GM08714 (cell line): ENCODE measurements at regions not wholly inside any gene's neighbourhood (a gene's known extent, or its start where the extent isn't known, plus 50 kb on each side); places are given as distances from the start of the nearest gene placed in this dataset.

Experiments
- H3K4me3 ChIP-seq: fragments of 200-500 bp; sonication (Bioruptor generic); 2 replicates; pipeline ENCODE4 v1.5.1; 2014; ENCODE audit warnings: mild to moderate bottlenecking, low read length, inconsistent platforms
- ZNF274 ChIP-seq: IDR thresholded peaks from 2 replicates; pipeline ENCODE4 v1.6.1; 2012; ENCODE audit warnings: mild to moderate bottlenecking, low read depth, low read length

DNA sequence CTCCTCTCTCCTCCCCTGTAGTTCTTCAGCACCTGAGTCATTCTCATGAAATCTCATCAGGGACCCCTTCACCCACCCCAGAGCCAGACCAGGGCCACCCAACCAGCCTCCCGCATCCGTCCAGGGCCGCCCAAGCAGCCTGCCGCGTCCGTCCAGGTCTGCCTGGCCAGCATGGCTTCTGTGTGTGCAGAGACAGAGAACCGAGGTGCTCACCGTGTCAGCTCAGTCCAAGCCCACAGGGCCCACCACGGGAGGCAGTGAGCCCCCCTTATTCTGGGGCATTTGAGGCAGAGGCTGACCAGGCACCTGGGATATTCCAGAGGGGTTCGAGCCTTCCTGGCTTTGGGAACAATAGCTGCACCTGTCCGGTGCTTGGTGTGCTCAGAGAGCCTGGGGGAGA lies 1117.3 kb downstream of the BRD1 start:
- no peak overlapping the region for H3K4me3 ChIP-seq

DNA sequence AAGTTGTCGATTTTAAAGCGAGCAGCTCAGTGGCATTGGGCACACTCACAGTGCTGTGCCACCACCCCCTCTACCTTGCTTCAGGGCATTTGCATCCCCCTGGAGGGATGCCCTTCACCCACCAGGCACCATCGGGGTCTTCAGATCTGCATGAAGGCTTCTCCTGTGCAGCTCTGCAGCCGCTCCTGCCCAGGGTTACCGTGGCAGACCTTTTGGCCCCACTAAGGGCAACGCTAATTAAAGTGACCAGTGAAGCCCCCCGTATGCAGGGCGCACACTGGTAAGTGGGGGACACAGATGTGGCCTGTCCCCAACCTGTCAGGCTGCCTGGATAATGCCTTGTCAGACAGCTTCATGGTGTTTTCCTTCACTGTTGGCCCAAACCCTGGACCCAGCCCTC lies 1117.7 kb downstream of the BRD1 start:
- no peak overlapping the region for H3K4me3 ChIP-seq
- no peak for TF ChIP-seq ZNF274

More for the DNA sequence above, 1117.3 kb downstream of the BRD1 start:
- no peak for TF ChIP-seq ZNF274

DNA sequence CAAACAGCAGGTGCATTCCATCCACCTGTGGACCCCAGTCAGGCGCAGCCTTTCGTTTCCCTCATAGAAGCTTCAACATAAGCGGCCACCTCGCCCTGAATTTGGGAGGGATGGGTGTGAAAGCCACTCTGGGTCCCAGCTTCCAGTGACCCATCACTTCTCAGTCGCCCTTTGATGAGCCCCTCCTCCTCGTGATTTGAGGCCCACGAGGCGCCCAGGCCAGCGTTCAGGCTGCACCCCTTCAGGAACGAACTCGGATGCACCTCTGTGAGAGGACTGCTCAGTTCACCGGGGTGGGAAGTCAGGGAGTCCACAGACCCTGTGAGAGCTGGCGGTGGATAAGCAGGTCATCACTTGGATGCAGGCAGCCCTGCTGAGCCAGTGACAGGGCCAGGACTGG lies 1118.2 kb downstream of the BRD1 start:
- no peak for TF ChIP-seq ZNF274
- no peak overlapping the region for H3K4me3 ChIP-seq

DNA sequence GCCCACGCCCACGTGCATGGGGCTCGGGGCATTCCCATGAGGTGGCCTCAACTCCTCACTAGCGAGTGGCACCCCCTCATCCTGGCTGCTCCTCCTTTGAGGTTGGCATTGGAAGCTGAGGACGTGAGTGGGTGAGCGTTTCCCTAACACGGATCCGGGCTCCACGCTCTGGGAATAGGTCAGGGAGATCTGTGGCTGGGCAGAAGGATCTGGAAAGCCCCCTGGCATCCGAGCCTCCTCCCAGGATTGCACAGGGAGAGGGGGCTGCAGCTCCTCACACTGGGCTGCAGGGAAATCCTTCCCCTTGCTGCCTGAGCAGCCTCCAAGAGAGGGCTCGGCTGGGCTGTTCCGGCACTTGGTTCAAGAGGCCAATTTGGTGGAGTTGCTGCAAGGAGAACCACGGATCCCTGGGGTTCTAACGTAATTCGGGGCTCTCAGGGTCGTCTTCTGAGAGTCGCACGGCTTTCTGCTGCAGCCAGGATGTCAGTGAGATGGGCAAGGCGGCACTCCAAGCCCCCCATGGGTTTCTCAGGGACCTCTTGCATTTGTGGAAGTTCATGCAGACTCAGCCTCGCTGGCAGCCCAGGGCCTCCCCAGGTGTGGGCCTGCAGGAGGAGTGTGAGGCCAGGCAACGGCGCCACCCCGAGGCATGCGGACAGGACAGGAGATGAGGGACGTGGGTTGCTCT lies 1119.0 kb downstream of the BRD1 start:
- no peak for TF ChIP-seq ZNF274
- H3K4me3 ChIP-seq, result no peak overlapping the region

DNA sequence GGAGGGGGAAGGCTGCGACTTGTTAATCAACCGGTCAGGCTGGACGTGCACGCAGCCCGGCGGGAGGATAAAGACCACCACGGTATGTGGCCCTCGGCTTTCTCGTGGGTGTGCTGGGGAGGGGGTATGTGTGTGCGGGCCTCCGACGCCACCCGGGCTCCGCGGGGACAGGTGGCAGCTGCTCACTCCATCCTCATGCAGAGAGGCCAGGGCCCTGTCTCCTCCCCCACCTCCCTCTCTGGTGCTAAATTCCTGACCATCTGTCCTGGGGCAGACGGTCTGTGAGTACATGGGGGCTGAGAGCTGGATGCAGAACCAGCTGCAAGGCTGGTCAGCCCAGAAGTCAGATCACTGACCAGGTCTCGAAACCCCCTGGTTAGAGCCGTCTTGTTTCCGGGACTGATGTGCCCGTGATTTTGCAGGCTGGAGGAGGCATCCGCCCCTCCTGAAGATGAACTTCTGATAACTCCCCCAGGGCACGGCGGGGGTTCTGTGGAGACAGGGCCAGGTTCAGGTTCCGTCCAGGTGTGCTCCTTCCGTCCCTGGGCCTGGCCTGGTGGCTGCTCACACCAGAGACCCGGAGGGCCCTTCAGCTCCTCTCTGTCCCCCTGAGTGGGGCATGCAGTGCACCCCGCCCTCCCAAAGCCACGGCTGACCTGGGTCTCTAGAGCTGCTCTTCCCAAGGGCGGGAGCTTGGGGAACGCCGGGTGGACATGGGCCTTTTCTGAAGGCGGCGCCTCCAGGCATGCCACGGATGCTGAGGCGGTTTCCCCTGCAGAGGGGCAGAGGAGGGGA lies 1119.7 kb downstream of the BRD1 start:
- TF ChIP-seq ZNF274, result no peak
- no peak overlapping the region for H3K4me3 ChIP-seq

DNA sequence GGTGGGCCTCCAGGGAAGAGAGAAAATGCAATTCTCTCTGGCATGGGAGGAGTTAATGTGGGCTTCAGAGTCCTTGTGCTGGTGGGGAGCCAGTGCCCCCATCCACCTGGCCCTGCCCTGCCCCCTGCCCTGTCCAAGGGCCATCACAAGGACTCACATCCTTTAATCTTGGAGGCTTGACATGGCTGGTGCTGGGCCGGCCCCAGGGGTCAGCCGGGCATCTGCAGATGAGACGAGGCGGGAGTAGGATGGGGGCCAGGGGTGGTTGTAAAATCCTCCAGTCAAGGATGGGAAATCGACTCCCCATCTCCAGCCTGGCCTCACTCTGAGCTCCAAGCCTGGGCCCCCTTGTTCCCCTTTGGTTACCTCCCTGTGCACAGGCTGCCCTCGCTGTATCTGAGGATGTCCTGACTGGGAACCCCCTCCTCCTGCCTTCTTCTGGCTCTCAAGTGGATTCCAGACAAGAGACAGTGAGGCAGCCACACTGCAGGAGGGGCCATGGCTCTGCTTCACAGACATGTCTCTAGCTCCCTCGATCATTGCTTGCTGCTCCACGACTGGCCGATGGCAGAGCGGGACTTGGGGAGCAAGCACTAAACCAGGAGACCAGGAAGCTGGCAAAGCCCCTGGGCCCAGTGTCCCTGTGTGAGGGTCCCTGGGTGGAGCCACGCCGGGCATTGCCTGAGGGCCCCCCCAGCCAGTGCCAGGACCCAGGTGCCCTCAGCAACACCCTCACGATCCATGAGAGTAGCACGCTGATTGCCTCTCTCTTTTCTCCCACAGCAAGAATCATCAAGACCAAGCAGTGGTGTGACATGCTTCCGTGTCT lies 1120.5 kb downstream of the BRD1 start:
- no peak for TF ChIP-seq ZNF274
- H3K4me3 ChIP-seq, result no peak overlapping the region

DNA sequence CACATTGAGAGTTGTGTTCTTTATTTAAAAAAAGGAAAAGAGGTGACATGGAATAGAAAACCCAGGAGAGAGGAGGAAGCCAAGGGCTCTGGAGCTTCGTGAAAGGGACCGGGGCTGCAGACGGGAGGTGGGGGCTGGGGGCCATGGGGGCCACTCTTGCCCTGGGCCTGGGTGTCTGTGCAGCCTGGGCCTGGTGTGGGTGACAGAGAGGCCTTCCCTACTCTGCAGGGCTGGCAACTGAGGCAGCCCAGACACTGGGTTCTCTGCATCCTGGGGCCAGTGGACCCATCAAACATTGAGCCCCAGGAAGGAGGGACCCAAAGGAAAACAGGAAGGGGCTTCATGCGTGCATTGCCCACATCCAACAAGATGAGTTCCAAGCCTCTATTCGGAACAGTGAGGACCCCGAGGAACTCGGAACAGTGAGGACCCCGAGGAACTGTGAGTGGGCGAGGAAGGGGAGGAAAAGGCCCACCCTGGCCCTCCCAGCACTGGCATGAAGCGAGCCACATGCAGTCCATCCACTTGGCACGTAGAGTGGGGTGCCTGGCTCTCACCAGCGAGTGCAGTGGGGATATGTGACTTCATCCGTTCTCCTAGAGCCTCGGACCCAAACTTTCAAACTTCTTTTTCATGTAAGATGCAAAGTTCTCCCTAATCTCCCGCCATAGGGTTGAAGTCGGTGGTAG lies 1121.6 kb downstream of the BRD1 start:
- no peak for TF ChIP-seq ZNF274
- H3K4me3 ChIP-seq, result no peak overlapping the region

DNA sequence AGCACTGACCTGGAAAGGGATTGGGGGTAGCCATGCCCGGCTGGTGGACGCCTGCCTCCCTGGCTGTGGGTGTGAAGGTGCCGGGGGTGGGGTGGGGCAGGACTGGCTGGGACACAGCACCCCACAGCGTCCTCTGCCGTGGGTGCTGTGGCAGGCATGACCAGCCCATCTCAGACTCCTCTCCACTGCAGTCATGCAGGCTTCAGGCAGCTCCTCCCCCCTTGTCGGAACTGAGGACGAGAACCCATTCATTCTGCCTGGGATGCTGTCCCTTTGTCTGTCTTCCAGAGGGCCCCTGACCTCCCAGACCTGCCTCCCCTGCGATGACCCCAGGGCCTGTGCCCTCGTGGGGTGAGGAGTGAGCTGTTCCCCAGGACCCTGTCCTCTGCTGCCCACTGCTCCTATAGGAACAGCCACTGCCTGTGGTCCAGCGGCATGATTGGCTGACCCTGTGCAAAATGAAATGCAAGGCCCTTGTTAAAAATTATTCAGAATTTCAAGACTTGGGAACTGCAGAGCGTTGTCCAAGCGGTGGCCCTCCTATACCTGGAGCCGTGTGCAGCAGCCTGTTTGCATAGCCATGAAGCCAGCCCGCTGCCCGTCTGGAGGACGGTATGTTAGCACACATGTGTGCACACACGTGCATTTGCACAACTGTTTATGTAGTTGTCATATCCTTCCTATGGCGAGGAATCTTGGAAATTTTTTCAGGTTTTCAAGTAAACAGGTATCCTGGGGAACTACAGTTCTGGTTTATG lies 1122.3 kb downstream of the BRD1 start:
- no peak for TF ChIP-seq ZNF274
- no peak overlapping the region for H3K4me3 ChIP-seq

DNA sequence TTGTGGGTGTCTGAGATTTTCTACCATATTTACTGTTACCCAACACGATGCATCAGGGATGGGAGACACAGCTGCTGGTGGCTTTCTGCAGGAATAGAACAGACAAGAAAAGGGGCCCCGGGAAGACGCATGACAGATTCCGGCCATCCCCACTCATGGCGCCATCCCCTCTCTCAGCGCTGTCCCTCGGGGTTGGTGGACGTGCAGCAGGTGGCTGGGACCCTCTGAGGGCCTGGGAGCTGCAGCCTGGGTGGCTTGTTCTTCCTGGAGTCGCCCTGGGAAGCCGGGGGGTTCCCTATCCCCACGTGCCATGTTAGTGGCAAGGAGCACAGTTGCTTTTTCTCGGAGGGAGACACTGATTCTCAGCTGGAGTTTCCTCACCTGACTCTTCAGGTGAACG lies 1123.3 kb downstream of the BRD1 start:
- TF ChIP-seq ZNF274, result no peak
- no peak overlapping the region for H3K4me3 ChIP-seq

DNA sequence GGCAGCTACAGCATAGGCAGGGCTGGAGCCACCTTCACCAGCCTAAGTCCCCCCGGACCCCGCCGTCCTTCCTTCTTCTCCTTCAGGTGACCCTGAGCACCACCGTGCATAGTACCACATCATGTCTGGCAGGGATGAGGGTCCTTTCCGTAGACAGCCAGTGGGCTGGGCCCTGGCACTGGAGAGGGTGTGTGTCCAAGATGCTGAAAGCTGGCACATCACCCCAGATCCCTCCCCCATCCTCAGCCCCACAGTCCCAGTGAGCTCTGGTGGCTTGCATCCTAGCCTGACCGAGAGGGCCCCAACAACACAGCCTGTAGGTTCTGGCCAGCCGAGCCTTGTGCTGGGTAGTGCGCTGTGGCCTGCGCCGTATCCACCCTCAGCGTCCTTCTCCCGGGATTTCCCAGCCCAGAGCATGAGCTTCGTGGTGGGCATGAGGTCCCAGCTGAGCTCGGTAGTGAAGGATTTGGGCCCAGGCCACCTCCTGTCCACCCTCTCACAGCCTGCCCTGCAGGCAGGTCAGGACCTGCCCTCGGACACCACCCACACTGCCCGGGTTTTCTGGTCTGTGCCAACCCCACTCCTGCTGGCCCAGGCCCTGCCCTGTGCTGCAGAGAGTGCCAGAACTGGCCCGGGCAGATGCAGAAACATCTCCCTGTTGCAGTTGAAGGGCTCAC lies 1124.3 kb downstream of the BRD1 start:
- no peak for TF ChIP-seq ZNF274
- H3K4me3 ChIP-seq, result no peak overlapping the region

DNA sequence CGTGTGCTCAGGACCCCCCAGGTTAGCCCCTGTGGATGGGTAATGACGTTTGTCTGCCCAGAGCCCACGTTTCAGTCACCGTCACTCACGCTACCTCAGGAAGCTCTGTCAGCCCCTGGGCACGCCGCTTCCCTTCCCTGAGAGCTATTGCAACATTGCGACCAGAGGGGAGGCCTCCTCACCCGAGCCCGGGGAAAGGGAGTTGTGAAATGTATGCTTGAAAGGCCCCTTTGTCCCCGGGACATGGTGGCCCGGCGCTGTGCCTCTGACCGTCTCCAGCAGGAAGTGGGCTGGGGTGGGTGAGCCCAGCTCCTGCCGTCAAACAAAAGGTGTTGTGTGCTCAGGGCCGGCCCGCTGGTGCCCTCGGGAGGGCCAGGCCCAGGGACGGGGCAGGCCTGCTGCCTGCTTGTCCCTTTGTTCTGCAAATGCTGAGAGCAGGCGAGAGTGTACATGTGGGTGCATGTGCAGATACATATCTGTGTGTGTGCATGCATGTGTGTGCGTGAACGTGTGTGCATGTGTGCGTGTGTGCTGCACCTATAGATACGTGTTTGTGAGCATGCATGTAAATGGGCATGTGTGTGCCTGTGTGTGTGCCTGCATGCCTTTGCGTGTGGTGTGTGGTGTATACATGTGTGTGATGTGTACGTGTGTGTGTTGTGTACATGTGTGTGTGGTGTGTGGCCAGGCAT lies 1125.0 kb downstream of the BRD1 start:
- H3K4me3 ChIP-seq, result no peak overlapping the region
- TF ChIP-seq ZNF274, result no peak

DNA sequence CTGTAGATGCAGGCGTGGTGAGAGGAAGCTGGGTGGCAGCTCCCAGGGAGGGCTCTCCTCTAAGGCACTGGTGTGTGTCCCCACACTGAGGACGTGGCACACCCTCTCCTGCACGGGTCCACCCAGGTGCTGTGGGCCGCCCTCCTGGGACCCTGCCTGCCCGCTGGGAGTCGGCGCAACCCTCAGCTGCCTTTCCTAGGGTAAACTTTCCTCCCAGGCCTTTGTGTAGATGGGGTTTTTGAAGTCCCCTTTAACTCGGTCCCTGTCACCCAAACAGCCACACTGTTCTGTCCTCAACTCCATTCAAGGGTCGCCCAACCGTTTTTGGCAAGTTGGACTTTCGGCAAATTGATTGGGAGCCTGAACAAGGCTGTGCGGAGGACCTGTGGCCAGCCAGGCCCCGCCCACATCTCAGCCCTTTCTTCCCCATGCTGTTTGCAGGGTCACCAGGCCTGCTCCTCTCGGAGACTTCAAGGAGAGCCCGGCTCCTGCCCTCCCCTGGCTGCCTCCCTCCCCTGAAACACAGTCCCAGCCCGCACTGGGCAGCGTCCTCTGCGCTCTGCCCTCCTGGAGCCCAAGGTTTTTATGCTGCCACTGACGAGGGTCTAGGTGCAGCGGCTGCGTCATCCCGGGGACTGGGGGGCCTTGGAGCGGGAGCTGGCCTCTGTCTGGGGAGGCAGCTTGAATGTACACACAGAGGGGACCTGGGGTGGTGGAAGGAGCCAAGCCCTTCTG lies 1126.2 kb downstream of the BRD1 start:
- no peak overlapping the region for H3K4me3 ChIP-seq
- no peak for TF ChIP-seq ZNF274
